ENCODE measurements at regions not wholly inside any gene's neighbourhood (a gene's known extent, or its start where the extent isn't known, plus 50 kb on each side); places are given as distances from the start of the nearest gene placed in this dataset.
"Not testable (repeated sequence)": the region's sequence is repeated elsewhere in the genome, so short reads cannot be mapped to it uniquely, and the experiment has no call there.

DNA sequence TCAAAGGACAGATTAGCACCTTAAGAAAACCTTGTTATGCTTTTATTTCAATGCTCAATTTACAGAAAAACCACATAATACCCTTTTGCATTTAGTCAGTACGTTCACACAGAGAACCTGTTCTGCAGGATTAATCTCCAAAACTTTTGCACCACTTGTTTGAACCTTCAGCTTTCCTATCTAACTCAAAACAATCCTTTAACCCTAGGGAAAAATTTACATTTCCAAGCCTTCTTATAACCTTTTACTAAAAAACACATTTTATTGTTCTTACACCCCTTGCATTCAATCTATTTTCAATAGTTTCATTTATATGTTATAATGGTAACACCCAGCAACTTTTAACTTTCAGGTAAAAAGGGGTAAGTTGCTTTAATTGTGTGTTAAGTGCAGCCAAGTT lies 952.5 kb upstream of the CNTN5 start:
- Histone ChIP-seq H3K4me1 (ENCODE audit: control insufficient read depth, insufficient read depth, low read length) (no peaks in the 10 kb centered on the region), H3K36me3 (ENCODE audit: control insufficient read depth in 2 of 2, insufficient read depth in 2 of 2, low read length in 1 of 2) (no peaks in the 10 kb centered on the region), H3K79me2 (ENCODE audit: control insufficient read depth, insufficient read depth, low read length) (no peaks in the 10 kb centered on the region), H3K9ac (ENCODE audit: control insufficient read depth, insufficient read depth, low read length) (no peak overlapping the region), H3K4me3 (no peak overlapping the region), H2AFZ (ENCODE audit: control insufficient read depth, low read depth, low read length) (no peak overlapping the region), H3K27me3 (replicated peaks in 1 of 2; ENCODE audit: control insufficient read depth in 2 of 2, insufficient read depth in 2 of 2, low read length in 1 of 2) (no peaks in the 10 kb centered on the region), H3K9me3 (replicated peaks; ENCODE audit: control insufficient read depth, insufficient read depth, low read length) (no peaks in the 10 kb centered on the region), H3K4me2 (ENCODE audit: control insufficient read depth, insufficient read depth) (no peak overlapping the region), H4K20me1 (ENCODE audit: control insufficient read depth, insufficient read depth) (no peaks in the 10 kb centered on the region), H3K27ac (ENCODE audit: control insufficient read depth, insufficient read depth) (no peak overlapping the region)
- BruUV-seq (replicated peaks), result no TSS peak
- SMC1A ChIA-PET (ENCODE audit: uncharacterized antibody, unreplicated experiment), result no interaction called here
- no peak for DNase-seq (ENCODE audit: low read depth, low spot score)
- FAIRE-seq, result no peak
- CTCF ChIA-PET, result no interaction called here
- in situ Hi-C loops (cut with MboI), result no loop called here
- RAD21 ChIA-PET (ENCODE audit: unreplicated experiment), result no interaction called here
- 5% methylated on average over 1 of the region's 1 CpG for WGBS (ENCODE audit: insufficient coverage, insufficient replicate concordance, low lambda C conversion rate, missing lambda C conversion rate)
- TF ChIP-seq POLR2AphosphoS2 (IDR thresholded peaks at IDR 0.05; ENCODE audit: low read depth, low read length) (no peak), RELA (IDR thresholded peaks at IDR 0.05; ENCODE audit: borderline replicate concordance, partially characterized antibody) (no peak), CEBPB (IDR thresholded peaks at IDR 0.05; ENCODE audit: borderline replicate concordance in 1 of 2, low read depth in 2 of 2, low read length in 2 of 2) (no peak), HDAC2 (IDR thresholded peaks at IDR 0.05) (no peak), MYC (IDR thresholded peaks at IDR 0.05; ENCODE audit: insufficient read depth, insufficient read length, insufficient replicate concordance, low read length, severe bottlenecking) (no peak), CREB1 (IDR thresholded peaks at IDR 0.05; ENCODE audit: low read depth) (no peak), TCF12 (IDR thresholded peaks at IDR 0.05; ENCODE audit: low read depth, low read length) (no peak), ZNF384 (IDR thresholded peaks at IDR 0.05; ENCODE audit: borderline replicate concordance, low read depth, low read length) (no peak), TCF7 (IDR thresholded peaks at IDR 0.05; ENCODE audit: borderline replicate concordance) (no peak), SREBF1 (IDR thresholded peaks at IDR 0.05; ENCODE audit: low read length) (no peak), FOXM1 (IDR thresholded peaks at IDR 0.05; ENCODE audit: low read depth, low read length) (no peak), ASH2L (IDR thresholded peaks at IDR 0.05; ENCODE audit: borderline replicate concordance, low read depth) (no peak), SIX5 (IDR thresholded peaks at IDR 0.05; ENCODE audit: low read depth, low read length, severe bottlenecking) (no peak), KLF5 (IDR thresholded peaks at IDR 0.05; ENCODE audit: partially characterized antibody) (no peak)
- TF ChIP-seq, protein P1, sequence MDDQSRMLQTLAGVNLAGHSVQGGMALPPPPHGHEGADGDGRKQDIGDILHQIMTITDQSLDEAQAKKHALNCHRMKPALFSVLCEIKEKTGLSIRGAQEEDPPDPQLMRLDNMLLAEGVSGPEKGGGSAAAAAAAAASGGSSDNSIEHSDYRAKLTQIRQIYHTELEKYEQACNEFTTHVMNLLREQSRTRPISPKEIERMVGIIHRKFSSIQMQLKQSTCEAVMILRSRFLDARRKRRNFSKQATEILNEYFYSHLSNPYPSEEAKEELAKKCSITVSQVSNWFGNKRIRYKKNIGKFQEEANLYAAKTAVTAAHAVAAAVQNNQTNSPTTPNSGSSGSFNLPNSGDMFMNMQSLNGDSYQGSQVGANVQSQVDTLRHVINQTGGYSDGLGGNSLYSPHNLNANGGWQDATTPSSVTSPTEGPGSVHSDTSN (IDR thresholded peaks at IDR 0.05; ENCODE audit: insufficient replicate concordance, low read depth, low read length), result no peak
- POLR2A ChIA-PET, result no interaction called here
- intact Hi-C loops (cut with micrococcal nuclease; ENCODE audit: unreplicated experiment), result no loop called here
- ATAC-seq, result no peak

DNA sequence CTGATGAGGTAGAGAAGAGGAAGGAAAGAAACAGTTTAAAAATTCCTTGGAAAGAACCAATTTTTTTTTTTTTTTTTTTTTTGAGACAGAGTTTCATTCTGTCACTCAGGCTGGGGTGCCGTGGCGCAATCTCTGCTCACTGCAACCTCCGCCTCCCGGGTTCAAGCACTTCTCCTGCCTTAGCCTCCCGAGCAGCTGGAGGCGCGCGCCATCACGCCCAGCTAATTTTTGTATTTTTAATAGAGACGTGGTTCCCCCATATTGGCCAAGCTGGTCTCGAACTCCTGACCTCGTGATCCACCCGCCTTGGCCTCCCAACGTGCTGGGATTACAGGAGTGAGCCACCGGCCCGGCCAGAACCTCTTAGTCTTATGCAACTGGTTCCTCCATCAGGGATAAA lies 951.6 kb upstream of the CNTN5 start:
- CTCF ChIA-PET; H4K20me1 ChIP-seq (ENCODE audit: control insufficient read depth, insufficient read depth); H2AFZ ChIP-seq (ENCODE audit: control insufficient read depth, low read depth, low read length); intact Hi-C loops (cut with micrococcal nuclease; ENCODE audit: unreplicated experiment); in situ Hi-C loops (cut with MboI); DNase-seq (ENCODE audit: low read depth, low spot score); SMC1A ChIA-PET (ENCODE audit: uncharacterized antibody, unreplicated experiment); H3K27me3 ChIP-seq (replicated peaks in 1 of 2; ENCODE audit: control insufficient read depth in 2 of 2, insufficient read depth in 2 of 2, low read length in 1 of 2); H3K36me3 ChIP-seq (ENCODE audit: control insufficient read depth in 2 of 2, insufficient read depth in 2 of 2, low read length in 1 of 2); H3K27ac ChIP-seq (ENCODE audit: control insufficient read depth, insufficient read depth); ATAC-seq; POLR2A ChIA-PET; H3K4me3 ChIP-seq; H3K9ac ChIP-seq (ENCODE audit: control insufficient read depth, insufficient read depth, low read length); FAIRE-seq; H3K79me2 ChIP-seq (ENCODE audit: control insufficient read depth, insufficient read depth, low read length); RAD21 ChIA-PET (ENCODE audit: unreplicated experiment); H3K4me2 ChIP-seq (ENCODE audit: control insufficient read depth, insufficient read depth); H3K9me3 ChIP-seq (replicated peaks; ENCODE audit: control insufficient read depth, insufficient read depth, low read length); BruUV-seq (replicated peaks); H3K4me1 ChIP-seq (ENCODE audit: control insufficient read depth, insufficient read depth, low read length): not testable (repeated sequence)
- WGBS (ENCODE audit: insufficient coverage, insufficient replicate concordance, low lambda C conversion rate, missing lambda C conversion rate), result 66% methylated on average over 16 of the region's 16 CpGs

Measured in GM12878 (cell line).